GM19351 (cell line): ENCODE measurements at regions not wholly inside any gene's neighbourhood (a gene's known extent, or its start where the extent isn't known, plus 50 kb on each side); places are given as distances from the start of the nearest gene placed in this dataset.
"Not testable (repeated sequence)": the region's sequence is repeated elsewhere in the genome, so short reads cannot be mapped to it uniquely, and the experiment has no call there.

Experiments
- ATAC-seq: cut with Tn5 transposase; IDR thresholded peaks from one replicate; pipeline ENCODE4 v1.9.1; 2021; ENCODE audit warnings: mild to moderate bottlenecking, moderate library complexity; ENCODE audit not compliant: unreplicated experiment

DNA sequence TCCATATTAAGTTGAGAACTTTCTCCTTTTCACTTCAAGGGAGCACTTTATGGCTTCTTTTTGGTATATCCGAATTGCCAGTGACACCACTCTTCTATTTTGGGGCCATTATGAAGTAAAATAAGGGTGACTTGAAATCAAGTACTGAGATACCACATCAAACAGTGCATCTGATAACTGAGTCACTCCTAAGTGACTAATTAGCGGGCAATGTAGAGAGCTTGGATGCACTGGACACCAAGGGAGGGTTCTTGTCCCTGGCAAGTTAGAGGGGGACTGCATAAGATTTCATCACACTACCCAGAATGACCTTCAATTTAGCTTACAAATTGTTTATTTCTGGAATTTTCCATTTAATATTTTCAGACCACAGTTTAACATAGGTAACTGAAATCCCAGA, 813.9 kb upstream of the CDH10 start:
- ATAC-seq = no peak

- no peak for ATAC-seq
Observed at GRCh38 chr5:25453500-25453899, 808.7 kb upstream of the CDH10 start.

DNA sequence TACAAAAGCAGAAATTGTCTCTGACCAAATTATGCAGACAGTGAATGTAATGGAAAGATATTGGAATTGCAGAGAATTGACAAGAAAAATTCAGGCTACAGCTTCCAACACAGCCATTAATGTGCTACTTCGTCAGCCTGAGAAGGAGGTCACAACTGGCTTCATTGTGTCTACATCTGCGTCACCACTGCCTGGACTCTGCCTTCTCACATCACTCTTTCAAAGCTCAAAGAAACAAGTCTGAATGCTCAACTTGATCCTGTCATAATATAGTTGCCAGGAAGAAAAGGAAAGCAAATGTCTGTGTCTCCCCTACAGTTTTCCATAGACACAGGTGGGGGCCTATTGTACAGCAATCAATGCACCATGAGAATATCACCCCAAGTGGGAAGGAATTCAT, 806.5 kb upstream of the CDH10 start:
- ATAC-seq = no peak

DNA sequence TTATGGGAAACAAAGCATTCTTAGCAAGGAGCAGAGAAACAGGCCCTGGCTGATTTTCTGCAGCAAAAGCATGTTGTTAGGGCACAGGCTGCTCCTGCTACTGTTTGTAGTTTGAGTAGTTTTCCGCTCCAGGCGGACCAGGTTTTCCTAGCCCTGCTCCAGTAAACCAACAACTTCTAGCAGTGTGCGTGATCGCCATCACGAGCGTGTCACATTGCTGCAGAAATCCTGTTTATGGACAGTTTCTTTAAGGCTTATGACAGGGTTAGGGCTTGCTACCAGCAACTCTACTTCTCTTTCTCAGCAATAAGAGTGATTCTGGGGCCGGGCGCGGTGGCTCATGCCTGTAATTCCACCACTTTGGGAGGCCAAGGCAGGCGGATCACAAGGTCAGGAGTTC, 803.9 kb upstream of the CDH10 start:
- no peak for ATAC-seq

DNA sequence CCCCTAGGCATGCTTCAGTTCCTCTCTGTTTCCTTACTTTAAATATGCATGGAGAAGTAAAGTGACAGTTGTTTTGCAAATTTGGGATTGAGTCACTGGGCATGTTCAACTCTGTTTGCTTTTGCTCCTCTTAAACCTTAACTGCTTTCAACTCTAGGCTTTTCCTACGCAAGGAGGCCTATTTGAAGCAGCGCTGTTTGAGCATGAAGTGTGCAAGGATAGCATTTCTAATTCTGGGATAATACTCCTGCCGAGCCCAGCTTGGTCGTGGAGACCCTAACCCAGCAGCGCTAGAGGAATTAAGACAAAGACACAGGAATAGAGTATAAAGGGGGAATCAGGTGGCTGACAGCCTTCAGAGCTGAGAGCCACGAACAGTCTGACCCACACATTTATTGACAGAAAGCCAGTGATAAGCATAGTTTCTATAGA, 803.4 kb upstream of the CDH10 start:
- no peak for ATAC-seq

DNA sequence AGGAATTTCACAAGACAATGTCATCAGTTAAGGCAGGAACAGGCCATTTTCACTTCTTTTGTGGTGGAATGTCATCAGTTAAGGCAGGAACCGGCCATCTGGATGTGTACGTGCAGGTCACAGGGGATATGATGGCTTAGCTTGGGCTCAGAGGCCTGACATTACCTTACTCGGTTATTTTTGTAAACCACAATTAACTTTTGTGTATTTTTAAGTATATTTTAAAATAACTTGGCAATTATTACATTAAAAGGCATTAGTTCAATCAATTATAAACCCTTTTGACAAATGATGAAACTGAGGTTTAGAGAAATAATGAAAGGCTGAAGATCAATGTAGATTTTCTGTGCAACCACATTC, 801.3 kb upstream of the CDH10 start:
- ATAC-seq = not testable (repeated sequence)

DNA sequence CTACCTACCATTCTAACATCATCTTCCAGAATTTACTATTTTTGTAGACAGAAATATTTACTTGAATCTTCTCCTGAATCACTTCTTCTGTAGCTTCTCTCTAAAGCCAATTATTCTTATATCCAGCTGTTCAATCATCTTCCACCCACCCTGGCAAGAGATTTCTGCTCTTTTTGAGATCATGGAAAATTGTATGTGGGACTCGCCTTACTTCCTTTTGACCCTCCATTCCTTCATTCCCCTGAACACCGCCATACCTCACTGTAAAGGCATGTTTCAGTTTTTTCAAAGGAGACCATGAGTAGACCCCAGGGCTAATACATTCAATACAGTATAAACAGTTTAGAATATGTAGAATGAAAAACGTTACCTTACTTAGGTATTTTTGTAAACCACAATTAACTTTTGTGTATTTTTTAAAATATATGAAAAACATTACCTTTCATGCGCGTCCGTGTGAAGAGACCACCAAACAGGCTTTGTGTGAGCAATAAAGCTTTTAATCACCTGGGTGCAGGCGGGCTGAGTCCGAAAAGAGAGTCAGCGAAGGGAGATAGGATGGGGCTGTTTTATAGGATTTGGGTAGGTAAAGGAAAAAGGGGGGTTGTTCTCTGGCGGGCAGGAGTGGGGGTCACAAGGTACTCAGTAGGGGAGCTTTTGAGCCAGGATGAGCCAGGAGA, 800.7 kb upstream of the CDH10 start:
- not testable (repeated sequence) for ATAC-seq

DNA sequence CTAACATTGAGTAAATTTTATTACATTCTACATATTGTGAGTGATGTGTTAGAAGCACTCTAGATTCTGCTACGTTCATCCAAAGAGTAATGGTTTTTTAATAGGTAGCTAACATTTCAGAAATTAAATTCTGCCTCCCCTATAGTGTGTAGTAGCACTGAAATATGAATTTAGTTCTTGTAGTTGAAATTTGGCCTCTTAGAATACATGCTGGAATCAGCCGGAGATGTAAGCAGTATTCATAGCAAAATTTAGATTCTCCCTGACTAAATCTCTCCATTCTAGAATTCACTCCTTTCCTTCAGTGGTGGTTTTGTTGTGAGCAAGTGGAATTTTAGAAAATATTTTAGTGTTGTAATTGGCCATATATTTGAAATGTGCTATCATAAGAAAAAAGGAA, 799.9 kb upstream of the CDH10 start:
- no peak for ATAC-seq

- ATAC-seq = no peak
Observed at GRCh38 chr5:25441810-25442209, 797.0 kb upstream of the CDH10 start.

DNA sequence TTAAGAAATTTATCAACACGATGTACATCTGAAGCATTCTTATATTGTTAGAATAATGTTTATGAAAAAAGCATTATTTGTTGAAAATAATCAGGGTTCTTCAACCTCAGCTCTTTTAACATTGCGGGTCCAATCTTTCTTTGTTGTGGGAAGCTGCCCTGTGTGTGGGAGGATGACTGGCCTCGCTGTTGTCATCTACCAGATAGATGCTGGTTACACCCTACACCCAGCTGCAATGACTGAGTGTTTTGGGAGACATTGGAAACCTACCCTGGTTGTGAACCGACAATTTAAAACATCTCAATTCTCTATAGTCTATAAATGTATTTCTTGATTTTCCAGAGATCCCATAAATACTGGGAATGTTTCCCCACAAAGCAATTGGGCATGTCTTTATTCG, 794.2 kb upstream of the CDH10 start:
- ATAC-seq = no peak

GRCh38 chr5:25438375-25438774, 793.6 kb upstream of the CDH10 start:
- ATAC-seq = not testable (repeated sequence)

DNA sequence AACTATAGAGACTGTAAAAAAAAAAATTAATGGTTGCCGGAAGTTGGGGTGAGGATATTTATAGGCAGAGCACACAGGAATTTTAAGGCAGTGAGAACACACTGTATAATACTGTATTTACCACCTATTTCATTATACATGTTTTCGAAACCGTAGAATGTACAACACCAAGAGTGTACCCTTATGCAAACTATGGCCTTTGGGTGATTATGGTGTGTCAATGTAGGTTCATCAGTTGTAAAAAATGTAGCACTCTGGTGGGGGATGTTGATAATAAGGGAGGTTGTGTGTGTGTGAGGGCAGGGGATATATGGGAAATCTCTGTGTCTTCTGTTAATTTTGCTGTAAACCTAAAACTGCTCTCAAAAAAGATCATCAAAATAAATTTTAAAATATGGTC, 791.7 kb upstream of the CDH10 start:
- ATAC-seq = no peak

- no peak for ATAC-seq
Observed at GRCh38 chr5:25435882-25436281, 791.1 kb upstream of the CDH10 start.

DNA sequence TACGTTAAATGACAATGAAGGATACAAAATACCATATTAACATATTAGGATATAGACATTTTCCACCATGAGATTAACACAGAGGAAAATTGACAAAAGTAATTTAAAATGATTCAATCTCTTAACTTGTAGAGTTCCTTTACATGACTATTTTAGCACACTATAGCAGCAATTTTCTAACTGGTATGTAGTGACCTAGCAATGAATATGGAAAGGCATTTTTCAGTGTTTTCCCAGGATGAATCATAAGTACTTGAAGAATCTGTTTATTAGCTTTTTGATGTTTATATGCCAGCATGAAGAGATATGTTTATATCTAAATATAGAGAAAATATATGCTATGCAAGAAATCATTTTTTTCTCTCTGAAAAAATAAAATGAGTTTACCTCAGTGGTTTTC, 782.5 kb upstream of the CDH10 start:
- ATAC-seq = no peak

DNA sequence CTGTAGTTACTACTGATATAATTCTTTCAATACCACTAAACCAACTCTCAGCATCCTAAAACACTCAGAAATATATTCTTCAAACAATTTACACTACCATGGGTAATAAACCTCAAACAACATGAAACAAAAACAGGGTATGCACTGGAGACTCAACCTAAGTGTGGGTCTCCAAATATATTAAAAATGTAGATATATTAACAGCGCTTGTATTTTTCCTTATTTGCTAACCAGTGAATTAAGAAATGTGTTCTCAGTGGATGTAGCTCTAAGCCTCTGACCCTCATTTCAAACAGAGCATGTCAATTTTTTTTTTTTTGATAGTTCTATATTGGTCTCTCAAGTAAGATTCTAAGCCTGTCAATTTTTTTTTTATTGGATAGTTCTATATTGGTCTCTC, 778.5 kb upstream of the CDH10 start:
- ATAC-seq = no peak

DNA sequence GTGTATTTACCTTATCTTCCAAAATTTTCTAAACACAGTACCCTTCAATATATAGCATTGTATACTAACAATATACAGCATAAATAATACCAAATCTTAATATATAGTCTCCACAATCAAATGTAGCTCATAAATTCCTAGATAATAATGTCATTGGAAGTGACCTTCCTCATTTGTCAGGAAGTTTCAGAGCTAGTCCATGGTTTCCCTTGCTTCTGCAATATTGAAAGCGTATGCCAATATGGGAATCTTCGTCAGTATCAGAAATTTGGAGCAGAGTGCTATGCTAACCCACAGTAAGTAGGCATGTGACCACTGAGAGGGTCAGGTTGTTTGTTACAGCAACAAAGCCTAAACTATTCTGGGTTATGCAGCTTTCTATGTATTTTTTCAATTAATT, 774.9 kb upstream of the CDH10 start:
- ATAC-seq = no peak

GRCh38 chr5:25418978-25419377, 774.2 kb upstream of the CDH10 start:
- ATAC-seq = no peak

DNA sequence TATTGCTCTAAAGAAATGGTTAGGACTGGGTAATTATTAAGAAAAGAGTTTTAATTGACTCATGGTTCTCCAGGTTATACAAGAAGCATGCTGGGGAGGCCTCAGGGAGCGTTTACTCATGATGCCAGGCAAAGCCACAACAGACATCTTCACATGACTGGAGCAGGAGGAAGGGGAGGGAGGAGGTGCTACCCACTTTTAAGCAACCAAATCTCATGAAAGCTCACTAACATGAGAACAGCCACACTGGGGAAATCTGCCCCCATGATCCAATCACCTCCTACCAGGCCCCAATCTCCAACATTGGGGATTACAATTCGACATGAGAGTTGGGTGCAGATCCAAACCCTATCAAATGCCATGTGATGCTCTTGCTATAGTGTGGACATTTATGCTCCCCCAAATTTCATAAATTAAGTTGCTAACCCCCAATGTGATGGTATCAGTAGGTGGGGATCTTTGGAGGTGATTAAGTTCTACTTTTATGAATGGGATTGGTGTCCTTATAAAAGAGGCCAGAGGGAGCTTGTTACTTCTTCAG, 773.6 kb upstream of the CDH10 start:
- ATAC-seq = no peak

- ATAC-seq = no peak
Observed at GRCh38 chr5:25416960-25417359, 772.2 kb upstream of the CDH10 start.

- no peak for ATAC-seq
Observed at GRCh38 chr5:25415970-25416369, 771.2 kb upstream of the CDH10 start.

DNA sequence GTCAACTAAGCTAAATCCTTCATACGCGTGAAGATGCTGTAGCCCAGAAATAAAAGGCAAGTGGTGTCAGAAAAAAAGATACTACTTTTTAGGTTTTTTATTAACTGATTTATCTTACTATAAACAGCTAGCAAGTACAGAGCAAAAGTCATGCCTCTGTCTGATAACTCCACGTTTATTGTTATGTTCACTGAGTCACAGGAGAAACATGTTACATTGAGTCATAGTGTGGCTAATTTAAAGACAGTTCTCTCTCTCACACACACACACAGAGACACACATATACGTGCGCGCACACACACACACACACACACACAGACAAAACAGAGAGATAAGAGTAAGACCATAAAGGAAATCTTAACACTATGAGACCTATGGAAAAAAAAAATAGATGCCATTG, 770.0 kb upstream of the CDH10 start:
- no peak for ATAC-seq

DNA sequence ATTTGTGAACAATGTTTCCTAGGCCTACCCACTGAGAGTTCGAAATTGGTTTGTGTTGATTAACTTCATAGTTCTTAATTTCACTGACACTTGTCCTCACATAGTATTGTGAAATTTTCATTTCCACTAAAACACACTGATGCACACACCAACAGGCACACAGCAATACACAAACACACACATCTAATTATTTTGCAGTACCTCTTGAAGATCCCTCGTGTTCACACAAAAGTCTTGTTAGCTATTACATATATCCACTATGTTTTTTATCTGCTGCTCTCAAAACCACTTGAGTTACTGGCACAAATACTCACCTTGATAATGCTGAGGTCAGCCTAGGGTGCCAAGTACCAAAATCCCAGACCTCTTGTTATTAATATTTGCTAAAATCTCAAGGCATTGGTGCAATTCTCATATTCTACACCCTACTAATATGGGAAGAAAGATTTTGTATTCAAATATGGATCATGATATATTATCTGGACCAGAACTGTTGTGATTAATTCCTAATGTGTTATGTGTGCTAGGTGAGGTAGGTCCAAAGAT, 767.4 kb upstream of the CDH10 start:
- no peak for ATAC-seq

- not testable (repeated sequence) for ATAC-seq
Observed at GRCh38 chr5:25407365-25407764, 762.6 kb upstream of the CDH10 start.
